ENCODE measurements at regions not wholly inside any gene's neighbourhood (a gene's known extent, or its start where the extent isn't known, plus 50 kb on each side); places are given as distances from the start of the nearest gene placed in this dataset.

DNA sequence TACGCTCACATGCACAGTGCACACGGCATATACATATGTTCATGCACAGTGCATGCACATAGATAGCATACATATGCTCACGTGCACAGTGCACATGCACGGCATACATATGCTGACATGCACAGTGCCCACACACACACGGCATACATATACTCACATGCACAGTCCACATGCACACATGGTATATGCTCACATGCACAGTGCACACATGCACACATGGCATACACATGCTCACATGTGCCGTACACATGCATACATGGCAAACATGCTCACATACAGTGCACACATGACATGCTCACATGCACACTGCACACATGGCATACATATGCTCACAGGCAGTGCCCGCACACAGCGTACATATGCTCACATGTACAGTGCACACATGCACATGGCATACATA is 97.7 kb upstream of the CTDP1 start:
- H3K4me1 ChIP-seq (ENCODE audit: low read length) = no peaks in the 10 kb centered on the region

DNA sequence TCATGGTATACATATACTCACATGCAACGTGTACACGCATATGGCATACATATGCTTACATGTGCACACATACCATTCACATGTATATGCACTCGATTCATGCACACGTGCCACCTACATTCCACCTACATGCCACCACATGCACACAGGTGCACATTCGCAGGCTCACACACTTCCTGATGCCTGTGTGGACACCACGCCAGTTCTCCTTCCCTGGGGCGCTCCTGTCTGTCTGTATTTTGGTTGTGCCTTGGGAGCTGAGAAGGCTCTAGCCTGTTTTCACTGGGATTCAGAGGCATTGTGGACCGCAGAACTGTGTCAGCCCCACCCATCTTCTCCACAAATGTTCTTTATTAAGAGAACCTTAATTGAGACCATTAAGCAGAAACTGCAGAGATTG is 96.6 kb upstream of the CTDP1 start:
- Histone ChIP-seq H3F3A (ENCODE audit: insufficient read depth, low read length) (no peaks in the 10 kb centered on the region), H3K9me3 (replicated peaks; ENCODE audit: insufficient read depth, low read length) (no peaks in the 10 kb centered on the region), H3K4me2 (ENCODE audit: low read depth, low read length) (no peak overlapping the region), H3K4me1 (ENCODE audit: low read length) (no peaks in the 10 kb centered on the region), H3K4me3 (ENCODE audit: low read length) (no peak overlapping the region), H3K79me2 (ENCODE audit: low read length) (no peaks in the 10 kb centered on the region), H3K27me3 (replicated peaks; ENCODE audit: insufficient read depth, low read length) (no peaks in the 10 kb centered on the region), H3K9ac (ENCODE audit: low read length) (no peak overlapping the region), H3K36me3 (replicated peaks; ENCODE audit: insufficient read depth, low read length) (no peaks in the 10 kb centered on the region), H2AFZ (ENCODE audit: low read length) (no peak overlapping the region), H4K20me1 (ENCODE audit: insufficient read depth, low read length) (no peaks in the 10 kb centered on the region), H3K9me2 (replicated peaks; ENCODE audit: insufficient read depth, low read length) (no peaks in the 10 kb centered on the region), H3K27ac (ENCODE audit: low read length) (no peak overlapping the region)
- no peak for DNase-seq
- TF ChIP-seq CTCF (IDR thresholded peaks at IDR 0.05; ENCODE audit: low read length) (no peak), EZH2 (optimal IDR thresholded peaks at IDR 0.05; ENCODE audit: low read depth, low read length) (no peak), EZH2phosphoT487 (IDR thresholded peaks at IDR 0.05; ENCODE audit: low read length) (no peak)

More for the DNA sequence above, 97.7 kb upstream of the CTDP1 start:
- H3K9me2 ChIP-seq (replicated peaks; ENCODE audit: insufficient read depth, low read length) = no peaks in the 10 kb centered on the region
- H3K27ac ChIP-seq (ENCODE audit: low read length) = no peak overlapping the region
- no peak for DNase-seq
- H3K9ac ChIP-seq (ENCODE audit: low read length) = no peak overlapping the region
- no peak overlapping the region for H3K4me2 ChIP-seq (ENCODE audit: low read depth, low read length)
- H4K20me1 ChIP-seq (ENCODE audit: insufficient read depth, low read length) = no peaks in the 10 kb centered on the region
- no peaks in the 10 kb centered on the region for H3K27me3 ChIP-seq (replicated peaks; ENCODE audit: insufficient read depth, low read length)
- no peaks in the 10 kb centered on the region for H3K9me3 ChIP-seq (replicated peaks; ENCODE audit: insufficient read depth, low read length)
- no peaks in the 10 kb centered on the region for H3F3A ChIP-seq (ENCODE audit: insufficient read depth, low read length)
- no peak overlapping the region for H3K4me3 ChIP-seq (ENCODE audit: low read length)
- TF ChIP-seq EZH2 (optimal IDR thresholded peaks at IDR 0.05; ENCODE audit: low read depth, low read length) (no peak), CTCF (IDR thresholded peaks at IDR 0.05; ENCODE audit: low read length) (no peak), EZH2phosphoT487 (IDR thresholded peaks at IDR 0.05; ENCODE audit: low read length) (no peak)
- no peak overlapping the region for H2AFZ ChIP-seq (ENCODE audit: low read length)
- H3K36me3 ChIP-seq (replicated peaks; ENCODE audit: insufficient read depth, low read length) = no peaks in the 10 kb centered on the region
- H3K79me2 ChIP-seq (ENCODE audit: low read length) = no peaks in the 10 kb centered on the region

- Histone ChIP-seq H3K4me1 (ENCODE audit: low read length) (no peaks in the 10 kb centered on the region), H3K4me2 (ENCODE audit: low read depth, low read length) (no peak overlapping the region), H3K27ac (ENCODE audit: low read length) (no peak overlapping the region), H3K36me3 (replicated peaks; ENCODE audit: insufficient read depth, low read length) (no peaks in the 10 kb centered on the region), H3K27me3 (replicated peaks; ENCODE audit: insufficient read depth, low read length) (no peaks in the 10 kb centered on the region), H3K4me3 (ENCODE audit: low read length) (no peak overlapping the region), H2AFZ (ENCODE audit: low read length) (no peak overlapping the region), H3F3A (ENCODE audit: insufficient read depth, low read length) (no peaks in the 10 kb centered on the region), H3K9me2 (replicated peaks; ENCODE audit: insufficient read depth, low read length) (no peaks in the 10 kb centered on the region), H3K79me2 (ENCODE audit: low read length) (no peaks in the 10 kb centered on the region), H3K9ac (ENCODE audit: low read length) (no peak overlapping the region), H4K20me1 (ENCODE audit: insufficient read depth, low read length) (no peaks in the 10 kb centered on the region), H3K9me3 (replicated peaks; ENCODE audit: insufficient read depth, low read length) (no peaks in the 10 kb centered on the region)
- DNase-seq = no peak
- TF ChIP-seq CTCF (IDR thresholded peaks at IDR 0.05; ENCODE audit: low read length) (no peak), EZH2phosphoT487 (IDR thresholded peaks at IDR 0.05; ENCODE audit: low read length) (no peak), EZH2 (optimal IDR thresholded peaks at IDR 0.05; ENCODE audit: low read depth, low read length) (no peak)
Measured at GRCh38 chr18:79583426-79583825, 96.2 kb upstream of the CTDP1 start.

Data from MM.1S (cell line).